ENCODE measurements at regions not wholly inside any gene's neighbourhood (a gene's known extent, or its start where the extent isn't known, plus 50 kb on each side); places are given as distances from the start of the nearest gene placed in this dataset.

GRCh38 chr3:162161595-162161994, 665.0 kb downstream of the OTOL1 start:
- Histone ChIP-seq H3K36me3 (ENCODE audit: insufficient read depth, low read length) (no peaks in the 10 kb centered on the region), H3K9me3 (ENCODE audit: low read length) (no peaks in the 10 kb centered on the region), H3K9me2 (ENCODE audit: insufficient read depth, low read length) (no peaks in the 10 kb centered on the region), H2AFZ (ENCODE audit: low read length) (no peak overlapping the region), H3K79me2 (ENCODE audit: insufficient read depth, low read depth, low read length) (no peaks in the 10 kb centered on the region), H3K4me1 (ENCODE audit: insufficient read depth, low read length, poor library complexity, severe bottlenecking) (no peaks in the 10 kb centered on the region), H3K27ac (ENCODE audit: low read depth, low read length, poor library complexity, severe bottlenecking) (no peak overlapping the region), H3K4me3 (ENCODE audit: low read depth, low read length, poor library complexity, severe bottlenecking) (no peak overlapping the region), H4K20me1 (ENCODE audit: insufficient read depth, low read length) (no peaks in the 10 kb centered on the region), H3K4me2 (ENCODE audit: low read length) (no peak overlapping the region)
- no TSS peak for BruUV-seq (replicated peaks)
- POLR2A ChIA-PET = no interaction called here
- CTCF ChIA-PET (ENCODE audit: unreplicated experiment) = no interaction called here
- TF ChIP-seq CTCF (conservative IDR thresholded peaks at IDR 0.05; ENCODE audit: low read length) = no peak
- no peak for TF ChIP-seq EZH2phosphoT487 (IDR thresholded peaks at IDR 0.05; ENCODE audit: borderline replicate concordance, low read depth, low read length)
- no peak for DNase-seq (ENCODE audit: low spot score)
- intact Hi-C loops (cut with micrococcal nuclease; ENCODE audit: unreplicated experiment) = no loop called here

GRCh38 chr3:162165346-162165745, 668.7 kb downstream of the OTOL1 start:
- CTCF ChIA-PET (ENCODE audit: unreplicated experiment) = no interaction called here
- no peaks in the 10 kb centered on the region for H3K79me2 ChIP-seq (ENCODE audit: insufficient read depth, low read depth, low read length)
- no peak for TF ChIP-seq EZH2phosphoT487 (IDR thresholded peaks at IDR 0.05; ENCODE audit: borderline replicate concordance, low read depth, low read length)
- TF ChIP-seq CTCF (conservative IDR thresholded peaks at IDR 0.05; ENCODE audit: low read length) = no peak

GRCh38 chr3:162166543-162166942, 669.9 kb downstream of the OTOL1 start:
- TF ChIP-seq CTCF (conservative IDR thresholded peaks at IDR 0.05; ENCODE audit: low read length) (no peak), EZH2phosphoT487 (IDR thresholded peaks at IDR 0.05; ENCODE audit: borderline replicate concordance, low read depth, low read length) (no peak)

More at GRCh38 chr3:162165346-162165745, 668.7 kb downstream of the OTOL1 start:
- Histone ChIP-seq H3K4me2 (ENCODE audit: low read length) (no peak overlapping the region), H3K4me3 (ENCODE audit: low read depth, low read length, poor library complexity, severe bottlenecking) (no peak overlapping the region), H3K4me1 (ENCODE audit: insufficient read depth, low read length, poor library complexity, severe bottlenecking) (no peaks in the 10 kb centered on the region), H2AFZ (ENCODE audit: low read length) (no peak overlapping the region), H3K27ac (ENCODE audit: low read depth, low read length, poor library complexity, severe bottlenecking) (no peak overlapping the region), H3K9me2 (ENCODE audit: insufficient read depth, low read length) (no peaks in the 10 kb centered on the region), H3K9me3 (ENCODE audit: low read length) (no peaks in the 10 kb centered on the region), H3K36me3 (ENCODE audit: insufficient read depth, low read length) (no peaks in the 10 kb centered on the region), H4K20me1 (ENCODE audit: insufficient read depth, low read length) (no peaks in the 10 kb centered on the region)
- no TSS peak for BruUV-seq (replicated peaks)
- intact Hi-C loops (cut with micrococcal nuclease; ENCODE audit: unreplicated experiment) = no loop called here
- POLR2A ChIA-PET = no interaction called here
- DNase-seq (ENCODE audit: low spot score) = no peak

More at GRCh38 chr3:162166543-162166942, 669.9 kb downstream of the OTOL1 start:
- ChIA-PET POLR2A (no interaction called here), CTCF (ENCODE audit: unreplicated experiment) (no interaction called here)
- Histone ChIP-seq H3K27ac (ENCODE audit: low read depth, low read length, poor library complexity, severe bottlenecking) (no peak overlapping the region), H3K9me2 (ENCODE audit: insufficient read depth, low read length) (no peaks in the 10 kb centered on the region), H3K4me2 (ENCODE audit: low read length) (no peak overlapping the region), H3K4me1 (ENCODE audit: insufficient read depth, low read length, poor library complexity, severe bottlenecking) (no peaks in the 10 kb centered on the region), H3K9me3 (ENCODE audit: low read length) (no peaks in the 10 kb centered on the region), H4K20me1 (ENCODE audit: insufficient read depth, low read length) (no peaks in the 10 kb centered on the region), H3K79me2 (ENCODE audit: insufficient read depth, low read depth, low read length) (no peaks in the 10 kb centered on the region), H2AFZ (ENCODE audit: low read length) (no peak overlapping the region), H3K36me3 (ENCODE audit: insufficient read depth, low read length) (no peaks in the 10 kb centered on the region), H3K4me3 (ENCODE audit: low read depth, low read length, poor library complexity, severe bottlenecking) (no peak overlapping the region)
- no TSS peak for BruUV-seq (replicated peaks)
- intact Hi-C loops (cut with micrococcal nuclease; ENCODE audit: unreplicated experiment) = no loop called here
- no peak for DNase-seq (ENCODE audit: low spot score)

Measured in OCI-LY7 (cell line).